HCT116 (cell line): ENCODE measurements at regions not wholly inside any gene's neighbourhood (a gene's known extent, or its start where the extent isn't known, plus 50 kb on each side); places are given as distances from the start of the nearest gene placed in this dataset.

Source experiments
- ATAC-seq: fragments of 200-7000 bp; cut with Tn5 transposase; 2 replicates; pipeline ENCODE4 v1.9.1; 2020; ENCODE audit warnings: mild to moderate bottlenecking, moderate library complexity
- BruUV-seq: library from RNA; stranded (reverse); fragments of 400-500 nt; replicated peaks from 2 replicates; lab custom pipeline; 2021; lab: Mats Ljungman, UMichigan
- CTCF ChIA-PET: fragments of 300-600 bp; sonication (Branson Sonifier 250); formaldehyde crosslinking; loops from one replicate; lab custom pipeline; 2021; ENCODE audit warnings: antibody characterized with exemption; lab: Charles Lee
- POLR2A ChIA-PET: fragments of 300-600, 350-600 bp; sonication (Branson Sonifier 250); formaldehyde crosslinking; loops from one replicate; lab custom pipeline; 2021; ENCODE audit warnings: antibody characterized with exemption; lab: Charles Lee
- RAD21 ChIA-PET, 2 experiments: fragments of 300-600 bp; sonication (Branson Sonifier 250); formaldehyde crosslinking; loops; one replicate each; lab custom pipeline; 2023; ENCODE audit warnings: low total read pairs in 2 of 2; ENCODE audit not compliant: uncharacterized antibody in 2 of 2, unreplicated experiment in 2 of 2, low non-redundant PET in 1 of 2; lab: Charles Lee
- DNase-seq: peaks from one replicate; pipeline ENCODE4 v3.0.0-alpha.2; 2010; ENCODE audit warnings: low read depth, low spot score
- H2AFZ ChIP-seq: fragments of 200-600 bp; shearing (Covaris generic), sonication (generic); 2 replicates; pipeline ENCODE4 v1.6.1; 2017; ENCODE audit warnings: low read depth, mixed run types, mixed read lengths, antibody characterized with exemption, low read length; ENCODE audit not compliant: poor library complexity, severe bottlenecking
- H3K27ac ChIP-seq: 2 replicates; pipeline ENCODE4 v1.5.1; 2012; ENCODE audit warnings: low read depth, low read length
- H3K27me3 ChIP-seq: fragments of 200-600 bp; sonication (generic); 2 replicates; pipeline ENCODE4 v1.6.1; 2016; ENCODE audit warnings: mixed run types, low read length, mixed read lengths; ENCODE audit not compliant: insufficient read depth
- H3K36me3 ChIP-seq, 2 experiments: fragments of 200-500 bp in 1 of 2; fragments of 200-600 bp in 1 of 2; sonication (Bioruptor generic) in 1 of 2; sonication (generic) in 1 of 2; 2 replicates each; pipeline versions ENCODE4 v1.5.1 to v1.6.1; 2014 to 2016; ENCODE audit warnings: low read length in 2 of 2, inconsistent platforms in 1 of 2, mixed read lengths in 1 of 2, mixed run types in 1 of 2; ENCODE audit not compliant: insufficient read depth in 2 of 2, control insufficient read depth in 1 of 2
- H3K4me1 ChIP-seq, 2 experiments: fragments of 200-600 bp in 1 of 2; sonication (generic) in 1 of 2; 2 replicates each; pipeline versions ENCODE4 v1.5.1 to v1.6.1; 2012 to 2017; ENCODE audit warnings: low read length in 2 of 2, inconsistent platforms in 1 of 2, mild to moderate bottlenecking in 1 of 2, mixed read lengths in 1 of 2, mixed run types in 1 of 2, moderate library complexity in 1 of 2; ENCODE audit not compliant: insufficient read depth in 2 of 2, control insufficient read depth in 1 of 2
- H3K4me2 ChIP-seq: fragments of 200-600 bp; sonication (generic); 2 replicates; pipeline ENCODE4 v1.6.1; 2017; ENCODE audit warnings: mixed run types, low read length, mixed read lengths
- H3K4me3 ChIP-seq, 2 experiments: fragments of 200-600 bp in 1 of 2; sonication (generic) in 1 of 2; replicated peaks in 1 of 2; 2 replicates each; pipeline ENCODE4 v1.5.1; 2011 to 2016; ENCODE audit warnings: low read length in 2 of 2, control low read depth in 1 of 2, low read depth in 1 of 2, mild to moderate bottlenecking in 1 of 2, mixed read lengths in 1 of 2, mixed run types in 1 of 2
- H3K79me2 ChIP-seq: fragments of 200-600 bp; sonication (generic); 2 replicates; pipeline ENCODE4 v1.6.1; 2017; ENCODE audit warnings: mild to moderate bottlenecking, mixed run types, low read length, moderate library complexity, mixed read lengths; ENCODE audit not compliant: insufficient read depth
- H3K9ac ChIP-seq: fragments of 200-600 bp; sonication (generic); 2 replicates; pipeline ENCODE4 v1.6.1; 2016; ENCODE audit warnings: low read length, mixed read lengths
- H3K9me2 ChIP-seq: fragments of 200-600 bp; sonication (generic), shearing (Covaris generic); 2 replicates; pipeline ENCODE4 v1.6.1; 2017; ENCODE audit warnings: mixed run types, mild to moderate bottlenecking, moderate library complexity; ENCODE audit not compliant: insufficient read depth
- H3K9me3 ChIP-seq, 2 experiments: fragments of 200-500 bp in 1 of 2; fragments of 200-600 bp in 1 of 2; sonication (Bioruptor generic) in 1 of 2; sonication (generic) in 1 of 2; 2 replicates each; pipeline ENCODE4 v1.6.1; 2014 to 2017; ENCODE audit warnings: low read length in 2 of 2, mixed read lengths in 2 of 2, inconsistent platforms in 1 of 2, low read depth in 1 of 2, mild to moderate bottlenecking in 1 of 2, mixed run types in 1 of 2, moderate library complexity in 1 of 2; ENCODE audit not compliant: control insufficient read depth in 1 of 2, insufficient read depth in 1 of 2
- H4K20me1 ChIP-seq: fragments of 200-600 bp; sonication (generic), shearing (Covaris generic); 2 replicates; pipeline ENCODE4 v1.6.1; 2017; ENCODE audit warnings: mixed run types, mild to moderate bottlenecking, moderate library complexity; ENCODE audit not compliant: insufficient read depth
- ATF3 ChIP-seq: IDR thresholded peaks from 2 replicates; pipeline ENCODE4 v1.6.1; 2012
- CBX3 ChIP-seq: IDR thresholded peaks from 2 replicates; pipeline ENCODE4 v1.6.1; 2012; ENCODE audit warnings: low read depth
- CEBPB ChIP-seq: IDR thresholded peaks from 2 replicates; pipeline ENCODE4 v1.6.1; 2012; ENCODE audit warnings: low read depth
- ELF1 ChIP-seq: IDR thresholded peaks from 2 replicates; pipeline ENCODE4 v1.6.1; 2012; ENCODE audit warnings: low read depth, borderline replicate concordance
- EZH2 ChIP-seq: fragments of 200-600 bp; sonication (generic); IDR thresholded peaks from 2 replicates; pipeline ENCODE4 v1.6.1; 2017; ENCODE audit warnings: antibody characterized with exemption, mixed run types
- EZH2phosphoT487 ChIP-seq: fragments of 200-600 bp; IDR thresholded peaks from 2 replicates; pipeline ENCODE4 v1.6.1; 2018; ENCODE audit warnings: antibody characterized with exemption, borderline replicate concordance
- FOSL1 ChIP-seq: IDR thresholded peaks from 2 replicates; pipeline ENCODE4 v1.6.1; 2012; ENCODE audit warnings: low read depth
- JUND ChIP-seq: IDR thresholded peaks from 2 replicates; pipeline ENCODE4 v1.6.1; 2012
- RAD21 ChIP-seq: IDR thresholded peaks from 2 replicates; pipeline ENCODE4 v1.6.1; 2012; ENCODE audit warnings: low read depth, mild to moderate bottlenecking
- REST ChIP-seq: IDR thresholded peaks from 2 replicates; pipeline ENCODE4 v1.6.1; 2012; ENCODE audit warnings: low read depth
- SRF ChIP-seq: IDR thresholded peaks from 2 replicates; pipeline ENCODE4 v1.6.1; 2012; ENCODE audit warnings: low read depth
- TCF7L2 ChIP-seq: IDR thresholded peaks from 2 replicates; pipeline ENCODE4 v1.7.0; 2011; ENCODE audit warnings: borderline replicate concordance, inconsistent platforms; ENCODE audit not compliant: insufficient read depth, insufficient read length; ENCODE audit errors: extremely low read depth
- ZFX ChIP-seq: fragments of 450-650 bp; IDR thresholded peaks from 2 replicates; pipeline ENCODE4 v1.6.1; 2017
- ZNF274 ChIP-seq: fragments of 200-500 bp; sonication (Bioruptor generic); IDR thresholded peaks from 2 replicates; pipeline ENCODE4 v1.6.1; 2014; ENCODE audit warnings: mild to moderate bottlenecking, low read depth, low read length, inconsistent platforms
- intact Hi-C: fragments of 100-400 bp; cut with micrococcal nuclease; formaldehyde crosslinking; loops from 2 replicates; pipeline ENCODE4 v1.10.0; 2022
- TF ChIP-seq, protein P1 (sequence below): IDR thresholded peaks from 2 replicates; pipeline ENCODE4 v1.6.1; 2011; ENCODE audit warnings: mild to moderate bottlenecking, low read length, moderate library complexity; ENCODE audit not compliant: insufficient replicate concordance; ENCODE audit errors: extremely low read depth

GRCh38 chr2:217555081-217555876, 447.5 kb downstream of the TNS1 start:
- H3K4me1 ChIP-seq: peaks cover 2 to 10% of the 10 kb centered on the region in 2 experiments; a peak in 2 of 4 replicates
- RAD21 ChIA-PET: no interaction called here
- DNase-seq: no peak
- BruUV-seq: no TSS peak
- no peak for TF ChIP-seq ZFX
- TF ChIP-seq EZH2phosphoT487: no peak
- TF ChIP-seq ZNF274: no peak
- no peak for TF ChIP-seq RAD21
- TF ChIP-seq JUND: no peak
- no peak for TF ChIP-seq EZH2
- no peak for TF ChIP-seq FOSL1
- no peak for TF ChIP-seq CBX3
- TF ChIP-seq SRF: no peak
- TF ChIP-seq ELF1: no peak
- TF ChIP-seq, protein P1, sequence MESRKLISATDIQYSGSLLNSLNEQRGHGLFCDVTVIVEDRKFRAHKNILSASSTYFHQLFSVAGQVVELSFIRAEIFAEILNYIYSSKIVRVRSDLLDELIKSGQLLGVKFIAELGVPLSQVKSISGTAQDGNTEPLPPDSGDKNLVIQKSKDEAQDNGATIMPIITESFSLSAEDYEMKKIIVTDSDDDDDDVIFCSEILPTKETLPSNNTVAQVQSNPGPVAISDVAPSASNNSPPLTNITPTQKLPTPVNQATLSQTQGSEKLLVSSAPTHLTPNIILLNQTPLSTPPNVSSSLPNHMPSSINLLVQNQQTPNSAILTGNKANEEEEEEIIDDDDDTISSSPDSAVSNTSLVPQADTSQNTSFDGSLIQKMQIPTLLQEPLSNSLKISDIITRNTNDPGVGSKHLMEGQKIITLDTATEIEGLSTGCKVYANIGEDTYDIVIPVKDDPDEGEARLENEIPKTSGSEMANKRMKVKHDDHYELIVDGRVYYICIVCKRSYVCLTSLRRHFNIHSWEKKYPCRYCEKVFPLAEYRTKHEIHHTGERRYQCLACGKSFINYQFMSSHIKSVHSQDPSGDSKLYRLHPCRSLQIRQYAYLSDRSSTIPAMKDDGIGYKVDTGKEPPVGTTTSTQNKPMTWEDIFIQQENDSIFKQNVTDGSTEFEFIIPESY: no peak
- no peak for TF ChIP-seq CEBPB
- TF ChIP-seq TCF7L2: no peak
- TF ChIP-seq ATF3: no peak
- no peak for TF ChIP-seq REST
- TF ChIP-seq, all 23 proteins: peak for 0
- CTCF ChIA-PET: no interaction called here
- Histone ChIP-seq H3K9me2 (no peaks in the 10 kb centered on the region), H3K9me3 (no peaks in the 10 kb centered on the region), H3K27me3 (peaks cover 33% of the 10 kb centered on the region), H3K4me2 (no peak overlapping the region), H2AFZ (no peak overlapping the region), H3K79me2 (no peaks in the 10 kb centered on the region), H4K20me1 (no peaks in the 10 kb centered on the region), H3K9ac (no peak overlapping the region), H3K36me3 (no peaks in the 10 kb centered on the region), H3K4me3 (no peak overlapping the region), H3K27ac (no peak overlapping the region)
- no peak for ATAC-seq
- POLR2A ChIA-PET: no interaction called here
- intact Hi-C loops: no loop called here
